Kidney epithelial cell (primary cell): ENCODE measurements at regions not wholly inside any gene's neighbourhood (a gene's known extent, or its start where the extent isn't known, plus 50 kb on each side); places are given as distances from the start of the nearest gene placed in this dataset.

ENCODE experiments used
- DNase-seq: peaks from one replicate; pipeline ENCODE4 v3.0.0-alpha.2; 2010; ENCODE audit warnings: low read depth
- H3K27me3 ChIP-seq: 2 replicates; pipeline ENCODE4 v1.6.0; 2011; ENCODE audit warnings: low read length; ENCODE audit not compliant: control insufficient read depth, insufficient read depth
- H3K36me3 ChIP-seq: 2 replicates; pipeline ENCODE4 v1.5.1; 2011; ENCODE audit warnings: low read length; ENCODE audit not compliant: control insufficient read depth, insufficient read depth
- H3K4me3 ChIP-seq: 2 replicates; pipeline ENCODE4 v1.5.1; 2011; ENCODE audit warnings: low read depth, mild to moderate bottlenecking, control low read depth, low read length
- CTCF ChIP-seq: IDR thresholded peaks from 2 replicates; pipeline ENCODE4 v1.5.1; 2011; ENCODE audit warnings: mild to moderate bottlenecking, moderate library complexity, low read length, control low read depth, inconsistent platforms; ENCODE audit not compliant: insufficient read depth, poor library complexity, severe bottlenecking

- TF ChIP-seq CTCF, result no peak
- H3K4me3 ChIP-seq, result no peak overlapping the region
- no peak for DNase-seq
Measured at GRCh38 chr10:111410740-111411139, 333.9 kb downstream of the ADRA2A start.

GRCh38 chr10:111425459-111425858, 348.6 kb downstream of the ADRA2A start:
- no peak for TF ChIP-seq CTCF
- H3K36me3 ChIP-seq, result no peaks in the 10 kb centered on the region
- H3K27me3 ChIP-seq, result no peaks in the 10 kb centered on the region
- no peak overlapping the region for H3K4me3 ChIP-seq
- no peak for DNase-seq

More at GRCh38 chr10:111410740-111411139, 333.9 kb downstream of the ADRA2A start:
- no peaks in the 10 kb centered on the region for H3K27me3 ChIP-seq
- no peaks in the 10 kb centered on the region for H3K36me3 ChIP-seq

- Histone ChIP-seq H3K36me3 (no peaks in the 10 kb centered on the region), H3K27me3 (no peaks in the 10 kb centered on the region), H3K4me3 (no peak overlapping the region)
- DNase-seq, result no peak
- no peak for TF ChIP-seq CTCF
Measured at GRCh38 chr10:111429288-111430028, 352.6 kb downstream of the ADRA2A start.

- Histone ChIP-seq H3K27me3 (no peaks in the 10 kb centered on the region), H3K4me3 (no peak overlapping the region), H3K36me3 (no peaks in the 10 kb centered on the region)
- no peak for DNase-seq
- no peak for TF ChIP-seq CTCF
Measured at GRCh38 chr10:111430070-111430469, 353.2 kb downstream of the ADRA2A start.

GRCh38 chr10:111432588-111432987, 355.8 kb downstream of the ADRA2A start:
- Histone ChIP-seq H3K36me3 (no peaks in the 10 kb centered on the region), H3K27me3 (no peaks in the 10 kb centered on the region), H3K4me3 (no peak overlapping the region)
- no peak for TF ChIP-seq CTCF
- DNase-seq, result no peak

GRCh38 chr10:111435871-111436270, 359.0 kb downstream of the ADRA2A start:
- DNase-seq, result no peak
- H3K27me3 ChIP-seq, result no peaks in the 10 kb centered on the region
- H3K4me3 ChIP-seq, result no peak overlapping the region
- no peaks in the 10 kb centered on the region for H3K36me3 ChIP-seq
- no peak for TF ChIP-seq CTCF
